ENCODE measurements at regions not wholly inside any gene's neighbourhood (a gene's known extent, or its start where the extent isn't known, plus 50 kb on each side); places are given as distances from the start of the nearest gene placed in this dataset.
"Not testable (repeated sequence)": the region's sequence is repeated elsewhere in the genome, so short reads cannot be mapped to it uniquely, and the experiment has no call there.

DNA sequence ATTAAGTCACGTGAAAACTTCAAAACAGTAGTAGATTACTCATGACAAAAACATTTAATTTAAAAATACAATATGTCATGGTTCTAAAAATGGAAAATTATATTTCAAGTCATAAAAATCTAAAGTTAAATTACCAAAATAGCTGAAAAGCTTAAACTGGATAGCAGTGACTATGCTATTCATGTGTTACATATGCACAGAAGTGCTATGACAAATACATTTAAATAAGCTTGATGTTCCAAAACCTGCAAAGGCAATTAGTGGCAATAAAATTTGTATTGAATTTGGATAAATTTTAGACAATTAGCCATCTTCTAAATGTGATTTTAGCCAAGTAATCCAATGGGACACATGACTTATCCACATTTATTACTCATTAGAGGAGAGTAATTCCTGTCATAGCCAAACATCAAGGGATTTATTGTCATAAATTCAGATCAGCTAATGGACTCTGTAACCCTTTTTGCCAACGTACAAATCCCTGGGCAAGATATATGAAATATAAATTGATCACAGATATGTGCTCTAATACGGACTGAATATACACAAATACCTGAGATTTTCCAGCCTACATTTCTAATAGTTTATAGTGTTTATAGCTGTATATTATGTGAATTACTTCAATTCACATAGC lies 419.4 kb downstream of the ISL1 start:
- DNase-seq (ENCODE audit: low read depth in 4 of 4, low spot score in 2 of 4): no peak

DNA sequence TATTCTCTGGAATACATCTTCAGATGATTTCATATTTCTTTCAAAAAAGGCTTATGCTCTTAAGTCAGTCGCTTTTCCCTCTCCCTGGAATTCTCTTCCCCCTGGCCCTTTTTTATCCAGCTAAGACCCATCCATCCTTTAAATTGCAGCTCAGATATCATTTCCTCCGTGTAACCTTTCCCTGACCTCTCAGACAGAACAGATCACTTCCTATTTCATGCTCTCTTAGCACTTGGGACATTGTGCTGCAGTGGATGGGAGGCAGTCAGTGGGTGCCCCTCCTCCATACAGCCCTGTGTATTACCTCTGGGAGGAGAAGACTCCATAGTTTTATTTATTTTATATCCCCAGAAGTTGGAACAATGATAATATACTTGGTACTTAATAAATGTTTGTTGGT lies 423.4 kb downstream of the ISL1 start:
- DNase-seq (ENCODE audit: low read depth in 4 of 4, low spot score in 2 of 4): no peak

DNA sequence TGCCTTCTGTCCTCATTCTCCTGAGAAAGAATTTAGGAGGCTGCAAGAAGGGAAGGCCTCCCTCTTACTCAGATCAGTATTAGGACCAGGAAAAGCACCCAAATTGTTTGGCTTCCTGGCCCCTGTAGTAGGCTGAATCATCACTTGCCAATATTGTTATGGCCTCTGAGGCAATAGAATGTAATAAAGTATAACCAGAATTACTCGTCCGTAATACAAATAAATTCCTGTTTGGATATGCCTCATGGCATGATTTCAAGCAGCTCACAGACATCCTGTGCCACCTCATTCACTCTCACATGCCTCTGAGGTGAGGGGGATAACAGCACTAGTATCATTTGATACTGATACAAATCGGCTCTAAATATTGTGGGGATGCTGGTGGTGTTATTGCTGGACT lies 427.3 kb downstream of the ISL1 start:
- no peak for DNase-seq (ENCODE audit: low read depth in 4 of 4, low spot score in 2 of 4)

DNA sequence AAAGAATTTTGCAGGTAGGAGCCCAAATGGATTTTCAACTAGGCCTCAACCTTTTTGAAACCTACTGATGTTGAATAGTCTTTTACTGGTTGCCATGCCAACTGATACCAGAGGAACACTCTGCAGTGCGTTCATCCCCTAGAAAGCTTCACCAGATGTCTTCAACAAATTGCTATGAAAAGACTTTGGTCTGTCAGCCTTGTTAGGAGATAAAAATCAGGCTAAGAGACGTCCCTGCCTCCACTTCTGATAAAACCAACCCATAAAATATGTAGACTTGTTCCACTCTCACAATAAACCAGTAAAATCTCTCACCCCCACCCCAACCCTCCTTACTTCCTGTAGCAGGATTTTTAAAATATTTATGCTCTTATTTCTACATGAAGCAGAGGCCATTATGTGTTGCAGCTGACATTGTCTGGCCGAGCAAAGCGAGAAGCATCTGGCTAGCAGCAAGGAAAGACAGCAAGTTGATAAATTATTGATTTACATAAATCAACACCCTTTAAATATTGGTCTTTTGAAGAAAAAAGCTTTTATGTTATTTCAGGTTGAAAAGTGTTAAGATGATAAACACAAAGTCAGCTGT lies 428.7 kb downstream of the ISL1 start:
- no peak for DNase-seq (ENCODE audit: low read depth in 4 of 4, low spot score in 2 of 4)

DNA sequence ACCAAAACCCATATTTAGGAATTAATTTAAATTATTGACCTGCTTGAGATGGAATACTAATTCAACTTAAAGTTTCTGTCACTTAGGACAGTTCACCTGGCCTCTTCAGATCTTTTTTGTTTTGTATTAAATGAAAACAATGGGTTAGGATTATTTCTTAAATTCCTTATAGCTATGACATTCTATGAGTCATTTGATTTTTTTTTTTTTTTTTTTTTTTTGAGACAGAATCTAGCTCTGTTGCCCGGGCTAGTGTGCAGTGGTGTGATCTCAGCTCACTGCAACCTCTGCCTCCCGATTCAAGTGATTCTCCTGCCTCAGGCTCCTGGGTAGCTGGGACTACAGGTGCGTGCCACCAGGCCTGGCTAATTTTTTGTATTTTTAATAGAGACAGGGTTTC lies 431.6 kb downstream of the ISL1 start:
- DNase-seq (ENCODE audit: low read depth in 4 of 4, low spot score in 2 of 4): not testable (repeated sequence)

DNA sequence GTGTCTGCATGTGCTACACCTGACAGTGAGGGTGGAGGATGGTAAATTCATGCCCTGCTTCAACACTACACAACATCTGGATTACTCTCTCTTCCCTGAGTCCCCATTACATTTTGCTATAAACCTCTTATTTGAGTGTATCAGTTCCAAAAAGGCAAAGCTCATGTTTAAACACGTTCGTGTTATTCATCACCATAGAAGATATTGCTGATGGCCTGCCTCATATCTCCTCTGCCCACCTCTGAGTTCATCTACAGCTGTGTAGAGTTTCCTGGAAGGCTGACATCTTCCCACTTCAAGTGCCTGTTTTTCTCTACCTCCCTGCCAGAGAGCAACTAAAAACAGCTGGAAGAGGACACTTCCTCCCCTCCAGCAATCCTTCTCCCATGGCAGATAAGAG lies 433.2 kb downstream of the ISL1 start:
- no peak for DNase-seq (ENCODE audit: low read depth in 4 of 4, low spot score in 2 of 4)

DNA sequence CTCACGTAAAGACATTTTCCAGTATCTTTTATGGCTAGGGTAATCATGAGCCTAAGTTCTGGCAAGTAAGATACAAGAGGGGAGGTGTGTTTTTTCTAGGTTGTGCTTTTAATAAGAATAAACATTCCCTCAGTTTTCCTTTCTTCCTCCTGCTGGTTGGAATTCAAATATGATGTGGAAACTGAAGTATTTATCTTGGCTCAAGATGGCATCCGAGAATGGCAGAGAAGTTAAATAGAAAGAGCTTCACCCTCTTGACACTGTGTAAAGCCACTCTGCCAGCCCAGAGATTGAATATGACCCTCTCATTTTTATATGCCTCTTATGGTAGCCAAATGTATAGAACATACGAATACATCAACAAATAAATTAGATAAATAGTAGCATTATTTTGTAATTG lies 438.4 kb downstream of the ISL1 start:
- DNase-seq (ENCODE audit: low read depth in 4 of 4, low spot score in 2 of 4): no peak

DNA sequence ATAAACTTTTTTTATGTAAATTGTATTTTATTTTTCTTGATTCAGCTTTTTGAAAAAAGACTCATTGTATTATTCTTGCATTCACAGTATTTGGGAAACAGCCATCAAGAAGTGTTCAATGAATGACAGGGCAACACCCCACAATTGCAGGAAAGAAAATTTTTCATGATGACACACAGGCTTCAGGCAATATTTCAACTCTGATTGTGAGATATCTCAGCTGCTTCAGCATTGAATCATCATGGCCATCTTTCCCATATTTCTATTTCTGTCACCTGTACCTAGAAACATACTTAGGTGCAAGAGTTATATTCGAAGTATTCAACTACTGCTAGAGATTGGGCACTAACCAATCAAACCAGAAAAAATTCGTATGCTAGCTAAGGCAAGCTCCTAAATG lies 446.0 kb downstream of the ISL1 start:
- DNase-seq (ENCODE audit: low read depth in 4 of 4, low spot score in 2 of 4): no peak

DNA sequence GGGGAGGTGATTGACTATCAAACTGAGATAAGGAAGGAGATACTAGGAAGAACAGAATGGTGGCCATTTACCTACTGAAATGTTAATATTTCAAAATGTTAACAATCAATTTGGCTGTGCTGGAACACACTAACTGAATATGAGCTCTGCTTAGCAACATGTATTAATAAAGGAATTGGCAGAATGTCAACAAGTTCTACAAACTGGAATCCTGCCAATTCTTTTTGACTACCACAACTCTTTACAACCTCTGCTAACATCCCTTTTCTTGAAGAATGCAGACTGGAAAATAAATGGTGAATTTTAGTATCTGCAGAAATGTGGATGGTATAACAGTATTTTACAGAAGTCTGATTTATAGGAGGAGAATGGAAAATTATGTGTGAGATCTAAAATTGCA lies 446.4 kb downstream of the ISL1 start:
- no peak for DNase-seq (ENCODE audit: low read depth in 4 of 4, low spot score in 2 of 4)

DNA sequence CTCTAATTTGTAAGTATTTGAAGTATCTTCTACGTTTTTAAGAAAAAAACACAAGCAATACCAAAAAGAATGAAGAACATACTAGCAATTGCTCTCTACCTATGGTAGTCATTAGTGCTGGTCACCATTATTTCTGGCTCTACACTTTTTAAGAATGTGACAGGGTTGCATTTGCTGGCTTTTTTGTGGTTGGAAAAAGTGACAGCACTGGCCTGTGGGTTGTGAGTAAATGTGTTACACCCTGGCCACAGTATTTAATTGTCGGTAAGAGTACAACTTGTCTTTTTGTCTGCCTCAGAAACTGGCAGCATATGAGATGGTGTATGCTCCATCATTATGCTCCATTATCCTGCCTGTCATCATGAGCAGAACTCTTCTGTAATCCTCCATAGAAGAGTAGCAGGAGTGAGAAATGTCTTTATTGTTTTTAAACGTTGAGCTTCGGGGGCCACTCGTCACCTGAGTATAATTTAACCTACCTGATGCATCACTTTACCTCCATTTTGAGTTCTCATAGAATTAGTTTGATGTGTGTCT lies 449.8 kb downstream of the ISL1 start:
- no peak for DNase-seq (ENCODE audit: low read depth in 4 of 4, low spot score in 2 of 4)

DNA sequence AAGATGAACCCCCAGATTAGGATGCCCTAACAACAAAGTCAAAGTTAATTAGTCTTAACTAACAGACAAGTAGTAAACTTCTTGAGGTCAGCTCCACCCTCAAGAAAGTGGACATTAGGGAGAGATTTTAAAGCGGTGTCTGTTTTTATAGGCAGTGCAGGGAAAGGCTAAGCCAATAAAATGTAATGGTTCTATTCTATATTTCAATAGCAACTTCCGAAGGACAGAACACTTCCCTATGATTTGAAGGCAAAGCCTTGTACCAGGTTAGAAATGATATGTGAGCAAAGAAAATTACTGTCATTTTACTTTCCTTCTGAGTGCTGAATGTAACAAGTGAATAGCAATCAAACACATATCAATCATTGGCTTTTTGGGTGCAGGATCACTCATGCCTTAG lies 455.2 kb downstream of the ISL1 start:
- DNase-seq (ENCODE audit: low read depth in 4 of 4, low spot score in 2 of 4): no peak

DNA sequence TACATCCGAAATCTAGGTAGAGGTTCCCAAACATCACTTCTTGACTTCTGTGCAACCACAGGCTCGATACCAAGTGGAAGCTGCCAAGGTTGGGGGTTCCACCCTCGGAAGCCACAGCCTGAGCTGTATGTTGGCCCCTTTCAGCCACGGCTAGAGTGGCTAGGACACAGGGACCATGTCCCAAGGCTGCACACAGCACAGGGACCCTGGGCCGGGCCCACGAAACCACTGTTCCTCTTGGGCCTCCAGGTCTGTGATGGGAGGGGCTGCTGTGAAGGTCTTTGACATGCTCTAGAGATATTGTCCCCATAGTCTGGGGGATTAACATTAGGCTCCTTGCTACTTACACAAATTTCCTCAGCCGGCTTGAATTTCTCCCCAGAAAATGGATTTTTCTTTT lies 460.6 kb downstream of the ISL1 start:
- no peak for DNase-seq (ENCODE audit: low read depth in 4 of 4, low spot score in 2 of 4)

DNA sequence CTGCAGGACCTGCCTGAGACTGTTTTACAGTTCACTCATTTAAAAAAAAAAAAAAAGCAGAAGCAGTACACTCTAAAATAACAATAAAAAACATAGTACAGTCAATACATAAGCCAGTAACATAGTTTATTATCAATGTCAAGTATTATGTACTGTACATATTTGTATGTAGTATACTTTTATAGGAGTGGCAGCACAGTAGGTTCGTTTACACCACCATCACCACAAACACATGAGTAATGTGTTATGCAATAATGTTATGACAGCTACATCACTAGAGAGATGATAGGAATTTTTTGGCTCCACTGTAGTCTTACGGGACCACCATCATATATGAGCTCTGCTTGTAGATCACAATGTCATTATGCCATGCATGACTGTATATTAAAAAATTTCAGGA lies 462.8 kb downstream of the ISL1 start:
- DNase-seq (ENCODE audit: low read depth in 4 of 4, low spot score in 2 of 4): no peak

DNA sequence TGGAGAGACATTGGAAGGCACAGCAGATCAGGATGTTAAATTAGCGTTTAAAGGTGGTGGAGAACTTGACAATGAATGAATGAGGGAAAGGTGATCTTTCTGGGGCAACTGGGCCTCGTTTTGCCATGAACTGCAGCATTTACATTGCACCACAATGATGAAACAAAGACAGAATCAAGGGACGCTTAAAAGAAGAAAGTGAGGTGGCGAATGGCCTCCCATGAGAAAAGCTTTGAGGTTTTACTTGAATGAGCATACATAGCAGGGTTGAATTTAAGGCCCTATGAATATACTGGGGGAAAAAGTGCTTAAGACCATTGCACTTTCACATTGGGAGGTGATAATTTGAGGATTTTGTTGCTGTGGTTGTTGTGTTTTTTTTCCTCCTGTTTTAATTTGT lies 476.4 kb downstream of the ISL1 start:
- no peak for DNase-seq (ENCODE audit: low read depth in 4 of 4, low spot score in 2 of 4)

DNA sequence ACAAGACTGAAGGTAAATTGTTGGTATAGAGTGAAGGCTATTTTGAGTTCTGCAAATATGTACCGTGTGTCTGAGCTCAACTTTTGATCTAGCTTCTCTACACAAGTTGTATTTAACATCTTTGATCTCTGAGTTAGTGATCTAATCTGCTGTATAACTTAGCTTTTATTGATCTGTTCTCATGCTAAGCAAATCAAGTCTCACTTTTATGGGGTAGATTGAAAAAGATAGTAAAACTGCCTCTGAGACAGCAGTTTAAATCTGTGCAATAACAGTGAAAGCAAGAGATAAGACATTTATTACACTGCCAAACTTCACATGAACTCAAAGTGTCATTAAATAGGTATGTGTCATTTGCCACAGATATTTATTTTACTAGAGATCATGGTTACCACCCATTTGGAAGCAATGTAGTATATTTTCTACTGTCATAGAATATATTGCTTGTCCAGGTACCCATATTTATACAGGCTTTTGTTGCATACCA lies 477.3 kb downstream of the ISL1 start:
- DNase-seq (ENCODE audit: low read depth in 4 of 4, low spot score in 2 of 4): no peak

DNA sequence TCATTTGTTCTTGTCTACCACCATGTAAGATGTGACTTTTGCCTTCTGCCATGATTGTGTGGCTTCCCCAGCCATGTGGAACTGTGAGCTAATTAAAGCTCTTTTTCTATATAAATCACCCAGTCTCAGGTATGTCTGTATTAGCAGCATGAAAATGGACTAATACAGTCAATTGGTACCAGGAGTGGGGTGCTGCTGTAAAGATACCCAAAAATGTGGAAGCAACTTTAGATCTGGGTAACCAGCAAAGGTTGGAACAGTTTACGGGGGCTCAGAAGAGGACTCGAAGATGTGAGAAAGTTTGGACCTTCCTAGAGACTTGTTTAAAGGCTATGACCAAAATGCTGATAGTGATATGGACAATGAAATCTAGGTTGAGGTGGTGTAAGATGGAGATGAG lies 488.9 kb downstream of the ISL1 start:
- DNase-seq (ENCODE audit: low read depth in 4 of 4, low spot score in 2 of 4): no peak

DNA sequence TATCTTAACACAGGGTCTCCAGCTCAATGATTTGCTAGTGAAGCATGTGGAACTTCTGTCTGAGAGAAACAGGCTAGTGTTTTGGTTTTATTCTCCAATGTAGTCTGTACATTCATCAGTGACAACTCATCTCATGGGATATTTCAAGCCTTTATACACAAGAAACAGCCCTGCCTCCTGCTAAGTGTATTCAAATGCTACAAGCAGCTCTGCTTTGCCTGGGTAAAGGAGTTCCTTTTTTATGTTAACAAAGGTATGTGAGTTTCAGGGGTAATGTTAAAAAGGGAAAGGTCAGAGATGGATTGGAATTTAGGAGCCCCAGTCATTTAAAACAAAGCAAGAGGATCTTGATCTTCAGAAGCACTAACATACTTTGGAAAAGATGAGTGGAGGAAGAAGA lies 498.7 kb downstream of the ISL1 start:
- no peak for DNase-seq (ENCODE audit: low read depth in 4 of 4, low spot score in 2 of 4)

DNA sequence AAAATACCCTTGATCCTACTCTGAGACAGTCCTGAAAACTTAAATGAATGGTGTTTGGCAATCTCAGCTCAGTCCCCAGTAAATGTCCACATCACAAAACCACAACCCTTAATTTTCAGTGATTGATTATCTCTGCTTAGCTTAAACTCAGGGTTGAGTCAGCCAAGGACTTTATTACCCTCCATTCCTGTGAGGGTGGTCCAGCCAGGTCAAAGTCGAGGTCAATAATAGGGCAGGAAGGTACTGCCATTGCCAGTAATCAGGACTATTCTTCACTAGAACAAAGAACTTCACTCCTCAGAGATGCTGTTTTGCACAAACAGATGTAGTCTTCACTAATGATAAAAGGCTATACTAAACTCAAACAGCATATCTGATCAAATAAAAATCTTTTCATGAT lies 499.4 kb downstream of the ISL1 start:
- no peak for DNase-seq (ENCODE audit: low read depth in 4 of 4, low spot score in 2 of 4)

DNA sequence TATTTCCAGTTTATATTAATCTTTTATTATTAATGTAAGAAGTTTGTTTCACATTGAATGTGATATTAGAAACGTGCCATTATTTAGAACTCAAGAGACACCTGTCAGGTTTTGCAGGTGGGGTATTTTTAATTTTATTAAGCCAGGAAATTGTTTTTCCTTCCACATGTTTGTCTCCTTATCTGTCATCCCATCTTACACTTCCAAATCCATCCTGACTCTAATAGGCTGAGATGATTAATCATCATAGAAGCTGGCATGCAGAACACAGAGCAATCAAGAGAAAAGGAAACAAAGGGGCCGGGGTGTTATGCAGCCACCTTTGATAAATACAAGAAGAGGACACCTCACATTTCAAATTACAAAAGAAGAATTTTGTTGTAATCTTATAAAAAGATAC lies 506.5 kb downstream of the ISL1 start:
- DNase-seq (ENCODE audit: low read depth in 4 of 4, low spot score in 2 of 4): no peak

DNA sequence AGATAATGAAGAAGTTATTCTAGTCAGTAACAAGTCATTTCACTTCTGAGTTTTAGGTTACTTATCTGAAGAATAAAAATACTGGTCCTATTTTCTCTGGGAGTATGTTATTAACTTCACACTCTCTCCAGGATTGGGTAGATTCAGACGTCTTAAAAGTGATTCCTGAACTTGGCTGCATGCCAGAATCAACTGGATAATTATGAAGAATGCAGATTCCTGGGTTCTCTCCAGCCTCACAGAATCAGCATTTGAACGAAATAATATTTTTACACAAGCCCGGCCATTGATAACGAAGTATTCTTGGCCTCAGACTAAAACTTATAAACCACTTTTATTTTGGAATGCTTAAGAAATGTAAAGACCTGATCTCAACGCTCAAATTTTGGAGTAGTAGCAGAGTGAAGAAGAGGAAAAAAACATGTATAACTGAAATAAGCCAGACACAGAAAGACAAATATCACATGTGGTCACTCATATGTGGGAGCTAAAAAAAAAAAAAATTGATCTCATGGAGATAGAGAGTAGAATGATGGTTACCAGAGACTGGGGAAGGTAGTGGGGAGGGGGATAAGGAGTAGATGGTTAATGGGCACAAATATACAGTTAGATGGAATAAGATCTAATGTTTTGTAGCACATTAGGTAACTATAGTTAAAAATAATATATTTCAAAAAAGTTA lies 507.3 kb downstream of the ISL1 start:
- no peak for DNase-seq (ENCODE audit: low read depth in 4 of 4, low spot score in 2 of 4)

DNA sequence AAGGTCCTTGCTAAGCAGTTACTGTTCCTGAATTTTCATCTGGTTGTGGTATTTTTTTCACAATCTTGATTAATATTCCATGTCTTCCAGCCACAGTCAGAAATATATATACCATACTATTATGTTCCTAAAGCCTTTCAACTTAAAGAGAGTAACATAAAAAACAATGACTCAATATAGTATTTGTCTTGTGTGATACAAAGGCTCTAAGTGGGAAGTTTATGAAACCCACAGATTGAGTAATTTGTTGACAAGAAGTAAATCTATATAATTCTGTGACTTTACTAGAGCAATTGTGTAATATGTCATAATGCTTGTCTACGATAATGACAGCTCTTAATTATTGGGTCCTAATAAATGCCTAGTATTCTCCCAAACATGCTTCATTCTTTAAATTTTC lies 509.4 kb downstream of the ISL1 start:
- DNase-seq (ENCODE audit: low read depth in 4 of 4, low spot score in 2 of 4): no peak

DNA sequence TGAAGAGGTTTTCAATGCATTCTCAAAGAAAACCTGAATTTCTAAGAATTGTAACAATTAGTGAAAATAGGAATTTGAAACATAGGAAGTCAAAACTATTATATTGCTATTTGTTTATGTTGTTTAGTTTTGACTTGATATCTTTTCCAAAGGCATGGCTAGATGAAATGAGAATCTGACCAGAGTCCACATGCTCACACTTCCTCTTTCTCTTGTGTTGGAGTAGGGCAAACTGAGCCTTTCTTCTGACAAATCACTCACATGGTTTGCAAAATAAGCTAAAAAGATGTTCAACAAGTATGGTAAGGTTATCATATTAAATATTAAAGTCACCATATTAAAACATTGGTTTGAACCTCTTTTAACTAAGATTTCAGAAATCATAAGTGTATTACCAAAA lies 512.6 kb downstream of the ISL1 start:
- no peak for DNase-seq (ENCODE audit: low read depth in 4 of 4, low spot score in 2 of 4)
